ENCODE measurements at regions not wholly inside any gene's neighbourhood (a gene's known extent, or its start where the extent isn't known, plus 50 kb on each side); places are given as distances from the start of the nearest gene placed in this dataset.

GRCh38 chr12:72093930-72094329 lies 155.3 kb downstream of the TPH2 start:
- Mint-ChIP-seq H3K27me3 (ENCODE audit: low read depth) (peaks cover 10% of the 10 kb centered on the region), H3K36me3 (no peaks in the 10 kb centered on the region), H3K9me3 (peaks cover 12% of the 10 kb centered on the region), H3K4me1 (no peaks in the 10 kb centered on the region), H3K4me3 (no peak overlapping the region), H3K27ac (no peak overlapping the region)
- DNase-seq (ENCODE audit: low spot score in 2 of 2, unreplicated experiment in 2 of 2) = no peak
- no peak for TF ChIP-seq CTCF (IDR thresholded peaks at IDR 0.05; ENCODE audit: unreplicated experiment)

- no peak for TF ChIP-seq CTCF (IDR thresholded peaks at IDR 0.05; ENCODE audit: unreplicated experiment)
- no peak overlapping the region for H3K27ac Mint-ChIP-seq
- no peaks in the 10 kb centered on the region for H3K36me3 Mint-ChIP-seq
- H3K4me3 Mint-ChIP-seq = no peak overlapping the region
- peaks cover 12% of the 10 kb centered on the region for H3K9me3 Mint-ChIP-seq
- H3K27me3 Mint-ChIP-seq (ENCODE audit: low read depth) = peaks cover 10% of the 10 kb centered on the region
- H3K4me1 Mint-ChIP-seq = no peaks in the 10 kb centered on the region
- no peak for DNase-seq (ENCODE audit: low spot score in 2 of 2, unreplicated experiment in 2 of 2)
These were observed 155.8 kb downstream of the TPH2 start for GRCh38 chr12:72094490-72094889.

- Mint-ChIP-seq H3K27me3 (ENCODE audit: low read depth) (peaks cover 10% of the 10 kb centered on the region), H3K4me3 (no peak overlapping the region), H3K4me1 (no peaks in the 10 kb centered on the region), H3K9me3 (peaks cover 12% of the 10 kb centered on the region), H3K27ac (no peak overlapping the region), H3K36me3 (no peaks in the 10 kb centered on the region)
- no peak for DNase-seq (ENCODE audit: low spot score in 2 of 2, unreplicated experiment in 2 of 2)
- TF ChIP-seq CTCF (IDR thresholded peaks at IDR 0.05; ENCODE audit: unreplicated experiment) = no peak
These were observed 156.4 kb downstream of the TPH2 start for GRCh38 chr12:72095025-72095424.

GRCh38 chr12:72098622-72099021 lies 160.0 kb downstream of the TPH2 start:
- no peak for TF ChIP-seq CTCF (IDR thresholded peaks at IDR 0.05; ENCODE audit: unreplicated experiment)
- Mint-ChIP-seq H3K4me3 (no peak overlapping the region), H3K27ac (no peak overlapping the region), H3K9me3 (peaks cover 6% of the 10 kb centered on the region), H3K36me3 (no peaks in the 10 kb centered on the region), H3K27me3 (ENCODE audit: low read depth) (peaks cover 3% of the 10 kb centered on the region), H3K4me1 (no peaks in the 10 kb centered on the region)
- DNase-seq (ENCODE audit: low spot score in 2 of 2, unreplicated experiment in 2 of 2) = no peak

GRCh38 chr12:72100854-72101253 lies 162.2 kb downstream of the TPH2 start:
- Mint-ChIP-seq H3K36me3 (no peaks in the 10 kb centered on the region), H3K27ac (no peak overlapping the region), H3K4me1 (no peaks in the 10 kb centered on the region), H3K27me3 (ENCODE audit: low read depth) (no peaks in the 10 kb centered on the region), H3K4me3 (no peak overlapping the region), H3K9me3 (no peaks in the 10 kb centered on the region)
- DNase-seq (ENCODE audit: low spot score in 2 of 2, unreplicated experiment in 2 of 2) = no peak
- no peak for TF ChIP-seq CTCF (IDR thresholded peaks at IDR 0.05; ENCODE audit: unreplicated experiment)

- H3K4me3 Mint-ChIP-seq = no peak overlapping the region
- no peak for DNase-seq (ENCODE audit: low spot score in 2 of 2, unreplicated experiment in 2 of 2)
- no peak for TF ChIP-seq CTCF (IDR thresholded peaks at IDR 0.05; ENCODE audit: unreplicated experiment)
- no peaks in the 10 kb centered on the region for H3K36me3 Mint-ChIP-seq
- no peaks in the 10 kb centered on the region for H3K27me3 Mint-ChIP-seq (ENCODE audit: low read depth)
- no peak overlapping the region for H3K27ac Mint-ChIP-seq
- H3K4me1 Mint-ChIP-seq = no peaks in the 10 kb centered on the region
- no peaks in the 10 kb centered on the region for H3K9me3 Mint-ChIP-seq
These were observed 163.5 kb downstream of the TPH2 start for GRCh38 chr12:72102150-72102549.

Measured in mesothelial cell of epicardium (in vitro differentiated cells).